A673 (cell line): ENCODE measurements at regions not wholly inside any gene's neighbourhood (a gene's known extent, or its start where the extent isn't known, plus 50 kb on each side); places are given as distances from the start of the nearest gene placed in this dataset.

Source experiments
- EZH2 ChIP-seq: fragments of 200-600 bp; sonication (generic); IDR thresholded peaks from 2 replicates; pipeline ENCODE4 v1.6.1; 2017; ENCODE audit warnings: borderline replicate concordance, low read depth, mild to moderate bottlenecking, mixed read lengths, antibody characterized with exemption, low read length; ENCODE audit not compliant: poor library complexity, severe bottlenecking
- TF ChIP-seq, protein P1 (sequence below): fragments of 300-800, 200-600 bp; sonication (generic); conservative IDR thresholded peaks from 2 replicates; pipeline ENCODE4 v1.5.1; 2017; ENCODE audit warnings: low read depth, mild to moderate bottlenecking, antibody characterized with exemption, low read length, moderate library complexity, mixed read lengths

- no peak for TF ChIP-seq EZH2
- TF ChIP-seq, protein P1, sequence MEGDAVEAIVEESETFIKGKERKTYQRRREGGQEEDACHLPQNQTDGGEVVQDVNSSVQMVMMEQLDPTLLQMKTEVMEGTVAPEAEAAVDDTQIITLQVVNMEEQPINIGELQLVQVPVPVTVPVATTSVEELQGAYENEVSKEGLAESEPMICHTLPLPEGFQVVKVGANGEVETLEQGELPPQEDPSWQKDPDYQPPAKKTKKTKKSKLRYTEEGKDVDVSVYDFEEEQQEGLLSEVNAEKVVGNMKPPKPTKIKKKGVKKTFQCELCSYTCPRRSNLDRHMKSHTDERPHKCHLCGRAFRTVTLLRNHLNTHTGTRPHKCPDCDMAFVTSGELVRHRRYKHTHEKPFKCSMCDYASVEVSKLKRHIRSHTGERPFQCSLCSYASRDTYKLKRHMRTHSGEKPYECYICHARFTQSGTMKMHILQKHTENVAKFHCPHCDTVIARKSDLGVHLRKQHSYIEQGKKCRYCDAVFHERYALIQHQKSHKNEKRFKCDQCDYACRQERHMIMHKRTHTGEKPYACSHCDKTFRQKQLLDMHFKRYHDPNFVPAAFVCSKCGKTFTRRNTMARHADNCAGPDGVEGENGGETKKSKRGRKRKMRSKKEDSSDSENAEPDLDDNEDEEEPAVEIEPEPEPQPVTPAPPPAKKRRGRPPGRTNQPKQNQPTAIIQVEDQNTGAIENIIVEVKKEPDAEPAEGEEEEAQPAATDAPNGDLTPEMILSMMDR = no peak
Observed at GRCh38 chr4:14025891-14026290, 398.4 kb upstream of the BOD1L1 start.
